ENCODE measurements at regions not wholly inside any gene's neighbourhood (a gene's known extent, or its start where the extent isn't known, plus 50 kb on each side); places are given as distances from the start of the nearest gene placed in this dataset.

DNA sequence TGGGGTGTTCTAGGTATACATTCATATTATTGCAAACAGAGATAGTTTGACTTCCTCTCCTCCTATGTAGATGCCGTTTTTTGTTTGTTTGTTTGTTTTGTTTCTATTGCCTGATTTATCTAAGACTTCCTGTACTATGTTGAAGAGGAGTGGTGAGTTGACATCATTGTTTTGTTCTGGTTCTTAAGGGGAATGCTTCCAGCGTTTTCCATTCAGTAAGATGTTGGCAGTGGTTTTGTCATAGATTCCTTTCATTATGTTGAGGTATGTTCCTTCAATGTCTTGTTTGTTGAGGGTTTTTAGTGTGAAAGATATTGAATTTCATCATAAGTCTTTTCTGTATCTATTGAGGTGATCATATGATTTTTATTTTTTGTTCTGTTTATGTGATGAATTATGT lies 401.6 kb upstream of the EPHA5 start:
- TF ChIP-seq, protein P1, sequence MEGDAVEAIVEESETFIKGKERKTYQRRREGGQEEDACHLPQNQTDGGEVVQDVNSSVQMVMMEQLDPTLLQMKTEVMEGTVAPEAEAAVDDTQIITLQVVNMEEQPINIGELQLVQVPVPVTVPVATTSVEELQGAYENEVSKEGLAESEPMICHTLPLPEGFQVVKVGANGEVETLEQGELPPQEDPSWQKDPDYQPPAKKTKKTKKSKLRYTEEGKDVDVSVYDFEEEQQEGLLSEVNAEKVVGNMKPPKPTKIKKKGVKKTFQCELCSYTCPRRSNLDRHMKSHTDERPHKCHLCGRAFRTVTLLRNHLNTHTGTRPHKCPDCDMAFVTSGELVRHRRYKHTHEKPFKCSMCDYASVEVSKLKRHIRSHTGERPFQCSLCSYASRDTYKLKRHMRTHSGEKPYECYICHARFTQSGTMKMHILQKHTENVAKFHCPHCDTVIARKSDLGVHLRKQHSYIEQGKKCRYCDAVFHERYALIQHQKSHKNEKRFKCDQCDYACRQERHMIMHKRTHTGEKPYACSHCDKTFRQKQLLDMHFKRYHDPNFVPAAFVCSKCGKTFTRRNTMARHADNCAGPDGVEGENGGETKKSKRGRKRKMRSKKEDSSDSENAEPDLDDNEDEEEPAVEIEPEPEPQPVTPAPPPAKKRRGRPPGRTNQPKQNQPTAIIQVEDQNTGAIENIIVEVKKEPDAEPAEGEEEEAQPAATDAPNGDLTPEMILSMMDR (IDR thresholded peaks at IDR 0.05): no peak
- no peak for TF ChIP-seq POLR2A (IDR thresholded peaks at IDR 0.05)
